ENCODE measurements at regions not wholly inside any gene's neighbourhood (a gene's known extent, or its start where the extent isn't known, plus 50 kb on each side); places are given as distances from the start of the nearest gene placed in this dataset.
"Not testable (repeated sequence)": the region's sequence is repeated elsewhere in the genome, so short reads cannot be mapped to it uniquely, and the experiment has no call there.

DNA sequence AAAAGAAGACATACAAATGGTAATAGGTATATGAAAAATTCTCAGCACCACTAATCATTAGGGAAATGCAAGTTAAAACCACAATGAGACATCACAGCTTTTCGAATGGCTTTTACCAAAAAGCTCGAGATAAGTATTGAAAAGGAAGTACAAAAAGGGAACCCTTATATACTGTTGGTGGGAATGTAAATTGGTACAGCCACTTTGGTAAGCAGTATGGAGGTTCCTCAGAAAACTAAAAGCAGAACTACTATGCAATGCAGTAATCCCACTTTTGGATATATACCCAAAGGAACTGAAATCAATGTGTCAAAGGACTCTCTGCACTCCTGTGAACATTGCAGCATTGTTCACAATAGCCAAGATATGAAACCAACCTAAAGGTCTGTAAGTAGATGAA, 107.5 kb upstream of the SPATS2L start:
- no peak for DNase-seq (ENCODE audit: low spot score)
- no peaks in the 10 kb centered on the region for H3K4me1 ChIP-seq (replicated peaks)
- H3K4me3 ChIP-seq = no peak overlapping the region
- WGBS = 98% methylated on average over 2 of the region's 2 CpGs
- H3K9me3 ChIP-seq = no peaks in the 10 kb centered on the region
- H3K27ac ChIP-seq = no peak overlapping the region
- intact Hi-C loops (cut with DNase I) = no loop called here
- no peaks in the 10 kb centered on the region for H3K27me3 ChIP-seq (replicated peaks; ENCODE audit: insufficient read depth)
- H3K36me3 ChIP-seq = no peaks in the 10 kb centered on the region
- TF ChIP-seq, protein P1, sequence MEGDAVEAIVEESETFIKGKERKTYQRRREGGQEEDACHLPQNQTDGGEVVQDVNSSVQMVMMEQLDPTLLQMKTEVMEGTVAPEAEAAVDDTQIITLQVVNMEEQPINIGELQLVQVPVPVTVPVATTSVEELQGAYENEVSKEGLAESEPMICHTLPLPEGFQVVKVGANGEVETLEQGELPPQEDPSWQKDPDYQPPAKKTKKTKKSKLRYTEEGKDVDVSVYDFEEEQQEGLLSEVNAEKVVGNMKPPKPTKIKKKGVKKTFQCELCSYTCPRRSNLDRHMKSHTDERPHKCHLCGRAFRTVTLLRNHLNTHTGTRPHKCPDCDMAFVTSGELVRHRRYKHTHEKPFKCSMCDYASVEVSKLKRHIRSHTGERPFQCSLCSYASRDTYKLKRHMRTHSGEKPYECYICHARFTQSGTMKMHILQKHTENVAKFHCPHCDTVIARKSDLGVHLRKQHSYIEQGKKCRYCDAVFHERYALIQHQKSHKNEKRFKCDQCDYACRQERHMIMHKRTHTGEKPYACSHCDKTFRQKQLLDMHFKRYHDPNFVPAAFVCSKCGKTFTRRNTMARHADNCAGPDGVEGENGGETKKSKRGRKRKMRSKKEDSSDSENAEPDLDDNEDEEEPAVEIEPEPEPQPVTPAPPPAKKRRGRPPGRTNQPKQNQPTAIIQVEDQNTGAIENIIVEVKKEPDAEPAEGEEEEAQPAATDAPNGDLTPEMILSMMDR (IDR thresholded peaks at IDR 0.05) = no peak
- no peak for TF ChIP-seq POLR2A (IDR thresholded peaks at IDR 0.05)
- no peak for TF ChIP-seq POLR2AphosphoS5 (IDR thresholded peaks at IDR 0.05)

DNA sequence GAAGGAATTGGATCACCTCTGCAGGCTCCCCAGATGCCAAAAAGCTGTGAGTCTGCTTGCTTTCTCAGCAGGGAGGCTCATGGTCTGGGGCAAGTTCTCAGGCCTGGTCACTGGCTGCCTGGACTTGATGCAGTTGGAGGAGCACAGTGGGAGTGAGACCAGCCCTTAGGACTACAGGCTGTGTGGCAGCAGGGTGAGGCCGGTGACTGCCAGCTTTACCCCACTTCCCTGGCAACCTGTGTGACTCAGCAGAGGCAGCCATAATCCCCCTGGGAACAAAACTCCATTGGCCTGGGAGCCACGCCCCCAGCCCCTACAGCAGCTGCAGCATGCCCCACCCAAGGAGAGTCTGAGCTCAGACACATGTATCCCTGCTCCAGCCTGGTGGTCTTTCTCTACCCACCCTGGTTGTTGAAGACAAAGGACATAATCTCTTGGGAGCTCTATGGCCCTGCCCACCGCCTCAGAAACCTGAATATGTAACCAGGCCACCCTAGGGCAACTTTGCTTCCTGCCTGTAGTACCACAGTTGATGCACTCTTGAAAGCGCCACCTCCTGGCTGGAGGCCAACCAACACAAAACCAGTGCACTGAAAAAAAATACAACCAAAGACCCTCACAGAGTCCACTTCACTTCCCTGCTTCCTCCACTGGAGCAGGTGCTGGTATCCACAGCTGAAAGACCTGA, 106.8 kb upstream of the SPATS2L start:
- H3K4me3 ChIP-seq = no peak overlapping the region
- no peaks in the 10 kb centered on the region for H3K9me3 ChIP-seq
- intact Hi-C loops (cut with DNase I) = no loop called here
- no peaks in the 10 kb centered on the region for H3K27me3 ChIP-seq (replicated peaks; ENCODE audit: insufficient read depth)
- TF ChIP-seq, protein P1 (IDR thresholded peaks at IDR 0.05) = no peak
- no peak for TF ChIP-seq POLR2A (IDR thresholded peaks at IDR 0.05)
- TF ChIP-seq POLR2AphosphoS5 (IDR thresholded peaks at IDR 0.05) = no peak
- no peak for DNase-seq (ENCODE audit: low spot score)
- H3K27ac ChIP-seq = no peak overlapping the region
- no peaks in the 10 kb centered on the region for H3K36me3 ChIP-seq
- 84% methylated on average over 4 of the region's 4 CpGs for WGBS
- H3K4me1 ChIP-seq (replicated peaks) = no peaks in the 10 kb centered on the region

DNA sequence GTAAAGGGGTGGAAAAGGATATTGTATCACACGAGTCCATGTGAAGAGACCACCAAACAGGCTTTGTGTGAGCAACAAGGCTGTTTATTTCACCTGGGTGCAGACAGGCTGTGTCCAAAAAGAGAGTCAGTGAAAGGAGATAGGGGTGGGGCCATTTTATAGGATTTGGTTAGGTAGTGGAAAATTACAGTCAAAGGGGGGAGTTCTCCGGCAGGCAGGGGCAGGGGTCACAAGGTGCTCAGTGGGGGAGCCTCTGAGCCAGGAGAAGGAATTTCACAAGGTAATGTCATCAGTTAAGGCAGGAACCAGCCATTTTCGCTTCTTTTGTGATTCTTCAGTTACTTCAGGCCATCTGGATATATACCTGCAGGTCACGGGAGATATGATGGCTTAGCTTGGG, 104.7 kb upstream of the SPATS2L start:
- 85% methylated on average over 4 of the region's 4 CpGs for WGBS
- not testable (repeated sequence) for H3K9me3 ChIP-seq

DNA sequence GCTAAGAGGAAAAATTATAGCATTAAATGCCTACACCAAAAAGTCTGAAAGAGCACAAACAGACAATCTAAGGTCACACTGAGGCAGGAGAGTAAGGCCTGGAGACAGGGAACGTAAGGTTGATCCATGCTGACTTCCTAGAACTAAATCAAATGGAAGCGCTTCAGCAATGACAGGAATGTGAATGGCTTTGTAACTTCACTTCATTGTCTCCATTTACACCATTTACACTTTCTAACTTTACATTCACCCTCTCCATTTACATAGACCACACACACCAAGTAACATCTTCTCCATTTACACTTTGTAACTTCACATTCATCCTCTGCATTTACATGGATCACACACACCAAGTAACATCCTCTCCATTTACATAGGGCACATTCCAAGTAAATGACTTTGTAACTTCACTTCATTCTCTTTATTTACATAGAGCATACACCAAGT, 103.1 kb upstream of the SPATS2L start:
- Histone ChIP-seq H3K36me3 (no peaks in the 10 kb centered on the region), H3K27me3 (replicated peaks; ENCODE audit: insufficient read depth) (no peaks in the 10 kb centered on the region), H3K4me3 (no peak overlapping the region), H3K4me1 (replicated peaks) (no peaks in the 10 kb centered on the region), H3K27ac (no peak overlapping the region), H3K9me3 (no peaks in the 10 kb centered on the region)
- intact Hi-C loops (cut with DNase I) = no loop called here
- TF ChIP-seq, protein P1 (IDR thresholded peaks at IDR 0.05) = no peak
- TF ChIP-seq POLR2AphosphoS5 (IDR thresholded peaks at IDR 0.05) (no peak), POLR2A (IDR thresholded peaks at IDR 0.05) (no peak)
- DNase-seq (ENCODE audit: low spot score) = no peak
- WGBS = 88% methylated on average over 2 of the region's 2 CpGs

More for the DNA sequence above, 104.7 kb upstream of the SPATS2L start:
- DNase-seq (ENCODE audit: low spot score); H3K4me1 ChIP-seq (replicated peaks); H3K4me3 ChIP-seq; H3K27me3 ChIP-seq (replicated peaks; ENCODE audit: insufficient read depth); intact Hi-C loops (cut with DNase I); H3K27ac ChIP-seq; H3K36me3 ChIP-seq: not testable (repeated sequence)

DNA sequence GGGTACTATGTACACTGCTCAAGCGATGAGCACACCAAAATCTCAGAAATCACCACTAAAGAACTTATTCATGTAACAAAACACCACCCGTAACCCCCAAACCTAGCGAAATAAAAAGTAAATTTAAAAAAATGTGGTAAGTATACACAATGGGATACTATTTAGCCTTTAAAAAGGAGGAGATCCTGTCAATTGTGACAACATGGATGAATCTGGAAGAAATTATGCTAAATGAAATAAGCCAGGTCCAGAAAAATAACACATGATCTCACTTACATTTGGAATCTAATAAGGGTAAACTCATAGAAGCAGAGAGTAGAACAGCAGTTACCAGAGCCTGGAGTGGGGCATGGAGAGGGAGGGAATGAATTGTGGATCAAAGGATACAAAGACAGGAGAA, 98.5 kb upstream of the SPATS2L start:
- WGBS = 66% methylated on average over 3 of the region's 3 CpGs
- Histone ChIP-seq H3K36me3 (no peaks in the 10 kb centered on the region), H3K4me1 (replicated peaks) (no peaks in the 10 kb centered on the region), H3K4me3 (no peak overlapping the region), H3K27me3 (replicated peaks; ENCODE audit: insufficient read depth) (no peaks in the 10 kb centered on the region), H3K9me3 (no peaks in the 10 kb centered on the region), H3K27ac (no peak overlapping the region)
- no peak for DNase-seq (ENCODE audit: low spot score)
- TF ChIP-seq POLR2A (IDR thresholded peaks at IDR 0.05) = no peak
- TF ChIP-seq POLR2AphosphoS5 (IDR thresholded peaks at IDR 0.05) = no peak
- intact Hi-C loops (cut with DNase I) = no loop called here

DNA sequence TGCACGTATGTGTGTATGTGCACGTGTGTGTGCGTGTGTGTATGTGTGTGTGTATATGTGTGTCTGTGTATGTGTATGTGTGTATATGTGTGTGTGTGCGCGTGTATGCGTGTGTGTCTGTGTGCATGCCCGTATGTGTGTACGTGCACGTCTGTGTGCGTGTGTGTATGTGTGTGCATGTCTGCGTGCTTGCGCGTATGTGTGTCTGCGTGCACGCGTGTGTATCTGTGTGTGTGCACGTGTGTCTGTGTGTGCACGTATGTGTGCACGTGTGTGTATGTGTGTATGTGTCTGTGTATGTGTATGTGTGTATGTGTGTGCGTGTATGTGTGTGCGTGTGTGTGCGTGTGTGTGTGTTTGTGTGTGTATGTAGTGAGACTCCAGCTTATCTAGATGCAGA, 97.5 kb upstream of the SPATS2L start:
- Histone ChIP-seq H3K4me1 (replicated peaks) (no peaks in the 10 kb centered on the region), H3K27ac (no peak overlapping the region), H3K4me3 (no peak overlapping the region), H3K27me3 (replicated peaks; ENCODE audit: insufficient read depth) (no peaks in the 10 kb centered on the region), H3K9me3 (no peaks in the 10 kb centered on the region), H3K36me3 (no peaks in the 10 kb centered on the region)
- 88% methylated on average over 22 of the region's 22 CpGs for WGBS
- TF ChIP-seq, protein P1 (IDR thresholded peaks at IDR 0.05) = no peak
- TF ChIP-seq POLR2AphosphoS5 (IDR thresholded peaks at IDR 0.05) (no peak), POLR2A (IDR thresholded peaks at IDR 0.05) (no peak)
- intact Hi-C loops (cut with DNase I) = no loop called here
- DNase-seq (ENCODE audit: low spot score) = no peak
